ENCODE measurements at regions not wholly inside any gene's neighbourhood (a gene's known extent, or its start where the extent isn't known, plus 50 kb on each side); places are given as distances from the start of the nearest gene placed in this dataset.

DNA sequence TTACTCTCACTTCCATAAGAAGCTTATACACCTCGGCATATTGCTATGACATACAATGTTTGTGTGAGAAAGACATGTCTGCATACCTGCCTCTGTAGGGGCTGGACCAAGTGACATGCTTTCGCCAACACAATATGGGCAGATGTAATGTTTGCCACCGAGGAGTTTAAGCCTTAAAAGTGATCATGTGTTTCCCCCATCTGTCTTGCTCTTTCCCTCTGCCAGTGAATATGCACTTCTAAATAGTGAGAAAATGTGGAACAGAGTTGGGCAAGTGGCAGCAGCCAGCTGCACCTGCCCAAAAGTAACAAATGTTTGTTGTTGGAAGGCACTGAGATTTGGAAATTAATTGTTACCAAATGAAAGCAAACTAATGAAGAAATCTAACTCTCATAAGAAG is 274.8 kb upstream of the BTBD3 start:
- TF ChIP-seq, protein P1, sequence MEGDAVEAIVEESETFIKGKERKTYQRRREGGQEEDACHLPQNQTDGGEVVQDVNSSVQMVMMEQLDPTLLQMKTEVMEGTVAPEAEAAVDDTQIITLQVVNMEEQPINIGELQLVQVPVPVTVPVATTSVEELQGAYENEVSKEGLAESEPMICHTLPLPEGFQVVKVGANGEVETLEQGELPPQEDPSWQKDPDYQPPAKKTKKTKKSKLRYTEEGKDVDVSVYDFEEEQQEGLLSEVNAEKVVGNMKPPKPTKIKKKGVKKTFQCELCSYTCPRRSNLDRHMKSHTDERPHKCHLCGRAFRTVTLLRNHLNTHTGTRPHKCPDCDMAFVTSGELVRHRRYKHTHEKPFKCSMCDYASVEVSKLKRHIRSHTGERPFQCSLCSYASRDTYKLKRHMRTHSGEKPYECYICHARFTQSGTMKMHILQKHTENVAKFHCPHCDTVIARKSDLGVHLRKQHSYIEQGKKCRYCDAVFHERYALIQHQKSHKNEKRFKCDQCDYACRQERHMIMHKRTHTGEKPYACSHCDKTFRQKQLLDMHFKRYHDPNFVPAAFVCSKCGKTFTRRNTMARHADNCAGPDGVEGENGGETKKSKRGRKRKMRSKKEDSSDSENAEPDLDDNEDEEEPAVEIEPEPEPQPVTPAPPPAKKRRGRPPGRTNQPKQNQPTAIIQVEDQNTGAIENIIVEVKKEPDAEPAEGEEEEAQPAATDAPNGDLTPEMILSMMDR (conservative IDR thresholded peaks at IDR 0.05; ENCODE audit: low read length), result no peak
- TF ChIP-seq EZH2phosphoT487 (IDR thresholded peaks at IDR 0.05; ENCODE audit: borderline replicate concordance), result no peak
